HepG2 (cell line): ENCODE measurements at regions not wholly inside any gene's neighbourhood (a gene's known extent, or its start where the extent isn't known, plus 50 kb on each side); places are given as distances from the start of the nearest gene placed in this dataset.

Source experiments
- DPF2 ChIP-seq: sonication (generic); formaldehyde crosslinking; IDR thresholded peaks from 2 replicates; pipeline ENCODE4 v1.4.0; 2020; ENCODE audit warnings: mild to moderate bottlenecking, low read depth, missing genetic modification reagents, borderline replicate concordance
- FOSL1 ChIP-seq: sonication (generic); formaldehyde crosslinking; IDR thresholded peaks from 2 replicates; pipeline ENCODE4 v1.9.0; 2021; ENCODE audit warnings: missing genetic modification reagents, borderline replicate concordance
- SNAPC5 ChIP-seq: sonication (generic); formaldehyde crosslinking; IDR thresholded peaks from 2 replicates; pipeline ENCODE4 v1.8.1; 2023; ENCODE audit warnings: mild to moderate bottlenecking, missing genetic modification reagents, borderline replicate concordance
- STAG1 ChIP-seq: sonication (generic); formaldehyde crosslinking; IDR thresholded peaks from 2 replicates; pipeline ENCODE4 v1.4.0; 2020; ENCODE audit warnings: missing genetic modification reagents
- ZNF777 ChIP-seq: sonication (generic); formaldehyde crosslinking; IDR thresholded peaks from 2 replicates; pipeline ENCODE4 v1.4.0; 2020; ENCODE audit warnings: missing genetic modification reagents

- TF ChIP-seq FOSL1 (no peak), ZNF777 (CRISPR knock-in tag) (no peak), STAG1 (no peak), SNAPC5 (no peak), DPF2 (CRISPR knock-in tag) (no peak)
Measured at GRCh38 chr2:208929894-208930427, 493.9 kb upstream of the MAP2 start.
